ENCODE measurements at regions not wholly inside any gene's neighbourhood (a gene's known extent, or its start where the extent isn't known, plus 50 kb on each side); places are given as distances from the start of the nearest gene placed in this dataset.

DNA sequence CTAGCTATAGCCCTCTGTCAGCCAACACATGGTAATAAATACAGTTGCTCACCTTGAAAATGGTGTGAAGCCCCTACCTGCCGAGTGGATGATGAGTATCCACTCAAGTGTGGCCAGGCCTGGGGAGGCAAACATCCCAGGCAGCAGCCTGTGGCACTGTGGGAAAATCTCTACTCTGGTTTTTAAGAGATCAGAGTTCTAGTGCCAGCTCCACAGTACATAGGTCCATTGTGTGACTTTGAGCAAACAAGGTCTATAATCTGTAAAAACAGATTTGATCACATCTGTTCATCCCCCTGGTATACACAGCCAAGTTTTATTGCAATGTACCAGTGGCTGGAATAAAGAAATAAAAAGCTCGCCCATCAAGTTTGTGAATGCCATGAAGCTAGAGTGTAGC, 82.7 kb upstream of the ARMC2 start:
- TF ChIP-seq, protein P1, sequence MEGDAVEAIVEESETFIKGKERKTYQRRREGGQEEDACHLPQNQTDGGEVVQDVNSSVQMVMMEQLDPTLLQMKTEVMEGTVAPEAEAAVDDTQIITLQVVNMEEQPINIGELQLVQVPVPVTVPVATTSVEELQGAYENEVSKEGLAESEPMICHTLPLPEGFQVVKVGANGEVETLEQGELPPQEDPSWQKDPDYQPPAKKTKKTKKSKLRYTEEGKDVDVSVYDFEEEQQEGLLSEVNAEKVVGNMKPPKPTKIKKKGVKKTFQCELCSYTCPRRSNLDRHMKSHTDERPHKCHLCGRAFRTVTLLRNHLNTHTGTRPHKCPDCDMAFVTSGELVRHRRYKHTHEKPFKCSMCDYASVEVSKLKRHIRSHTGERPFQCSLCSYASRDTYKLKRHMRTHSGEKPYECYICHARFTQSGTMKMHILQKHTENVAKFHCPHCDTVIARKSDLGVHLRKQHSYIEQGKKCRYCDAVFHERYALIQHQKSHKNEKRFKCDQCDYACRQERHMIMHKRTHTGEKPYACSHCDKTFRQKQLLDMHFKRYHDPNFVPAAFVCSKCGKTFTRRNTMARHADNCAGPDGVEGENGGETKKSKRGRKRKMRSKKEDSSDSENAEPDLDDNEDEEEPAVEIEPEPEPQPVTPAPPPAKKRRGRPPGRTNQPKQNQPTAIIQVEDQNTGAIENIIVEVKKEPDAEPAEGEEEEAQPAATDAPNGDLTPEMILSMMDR (conservative IDR thresholded peaks at IDR 0.05 in 1 of 2, IDR thresholded peaks at IDR 0.05 in 1 of 2; ENCODE audit: low read depth in 1 of 2, low read length in 2 of 2), result no peak
- TF ChIP-seq EZH2 (IDR thresholded peaks at IDR 0.05; ENCODE audit: low read length, missing control alignments), result no peak
